ENCODE measurements at regions not wholly inside any gene's neighbourhood (a gene's known extent, or its start where the extent isn't known, plus 50 kb on each side); places are given as distances from the start of the nearest gene placed in this dataset.
A peak's percentile ranks its signal among the peaks of the same experiment; 100 is the strongest.

- TF ChIP-seq POLR2AphosphoS5 (IDR thresholded peaks at IDR 0.05): peak in 2 of 3 donors; percentile 40 to 49
- TF ChIP-seq, protein P1, sequence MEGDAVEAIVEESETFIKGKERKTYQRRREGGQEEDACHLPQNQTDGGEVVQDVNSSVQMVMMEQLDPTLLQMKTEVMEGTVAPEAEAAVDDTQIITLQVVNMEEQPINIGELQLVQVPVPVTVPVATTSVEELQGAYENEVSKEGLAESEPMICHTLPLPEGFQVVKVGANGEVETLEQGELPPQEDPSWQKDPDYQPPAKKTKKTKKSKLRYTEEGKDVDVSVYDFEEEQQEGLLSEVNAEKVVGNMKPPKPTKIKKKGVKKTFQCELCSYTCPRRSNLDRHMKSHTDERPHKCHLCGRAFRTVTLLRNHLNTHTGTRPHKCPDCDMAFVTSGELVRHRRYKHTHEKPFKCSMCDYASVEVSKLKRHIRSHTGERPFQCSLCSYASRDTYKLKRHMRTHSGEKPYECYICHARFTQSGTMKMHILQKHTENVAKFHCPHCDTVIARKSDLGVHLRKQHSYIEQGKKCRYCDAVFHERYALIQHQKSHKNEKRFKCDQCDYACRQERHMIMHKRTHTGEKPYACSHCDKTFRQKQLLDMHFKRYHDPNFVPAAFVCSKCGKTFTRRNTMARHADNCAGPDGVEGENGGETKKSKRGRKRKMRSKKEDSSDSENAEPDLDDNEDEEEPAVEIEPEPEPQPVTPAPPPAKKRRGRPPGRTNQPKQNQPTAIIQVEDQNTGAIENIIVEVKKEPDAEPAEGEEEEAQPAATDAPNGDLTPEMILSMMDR (IDR thresholded peaks at IDR 0.05): no peak
These were observed 110.3 kb upstream of the TMEM45B start for GRCh38 chr11:129705341-129705740.

Measured in stomach (tissue), 4 donors.